ENCODE measurements at regions not wholly inside any gene's neighbourhood (a gene's known extent, or its start where the extent isn't known, plus 50 kb on each side); places are given as distances from the start of the nearest gene placed in this dataset.
A peak's percentile ranks its signal among the peaks of the same experiment; 100 is the strongest.

GRCh38 chr3:186487819-186488218 lies 56.4 kb downstream of the CRYGS start:
- DNase-seq = no peak

GRCh38 chr3:186487037-186487436 lies 57.1 kb downstream of the CRYGS start:
- DNase-seq = no peak

GRCh38 chr3:186483611-186484340 lies 60.4 kb downstream of the CRYGS start:
- DNase-seq = no peak

GRCh38 chr3:186481526-186481925 lies 62.7 kb downstream of the CRYGS start:
- no peak for DNase-seq

GRCh38 chr3:186477876-186478275 lies 66.3 kb downstream of the CRYGS start:
- no peak for DNase-seq

- no peak for DNase-seq
Observed at GRCh38 chr3:186477033-186477432, 67.1 kb downstream of the CRYGS start.

GRCh38 chr3:186476541-186476940 lies 67.6 kb downstream of the CRYGS start:
- no peak for DNase-seq

GRCh38 chr3:186476044-186476468 lies 68.1 kb downstream of the CRYGS start:
- no peak for DNase-seq

GRCh38 chr3:186473166-186473565 lies 71.0 kb downstream of the CRYGS start:
- no peak for DNase-seq

GRCh38 chr3:186472456-186473008 lies 71.6 kb downstream of the CRYGS start:
- no peak for DNase-seq

GRCh38 chr3:186471771-186472170 lies 72.4 kb downstream of the CRYGS start:
- DNase-seq = no peak

GRCh38 chr3:186469525-186469924 lies 74.7 kb downstream of the CRYGS start:
- no peak for DNase-seq

- DNase-seq = no peak
Observed at GRCh38 chr3:186467969-186468368, 76.2 kb downstream of the CRYGS start.

GRCh38 chr3:186466391-186466974 lies 77.7 kb downstream of the CRYGS start:
- DNase-seq = no peak

GRCh38 chr3:186465508-186465907 lies 78.7 kb downstream of the CRYGS start:
- DNase-seq = no peak

- no peak for DNase-seq
Observed at GRCh38 chr3:186464424-186465093, 79.6 kb downstream of the CRYGS start.

- peak; percentile 67 for DNase-seq
Observed at GRCh38 chr3:186461141-186461540, 83.0 kb downstream of the CRYGS start.

GRCh38 chr3:186459108-186459467 lies 85.1 kb downstream of the CRYGS start:
- peak; percentile 35 for DNase-seq

GRCh38 chr3:186458306-186459107 lies 85.7 kb downstream of the CRYGS start:
- no peak for DNase-seq

- no peak for DNase-seq
Observed at GRCh38 chr3:186457236-186457635, 86.9 kb downstream of the CRYGS start.

- DNase-seq = no peak
Observed at GRCh38 chr3:186456731-186457191, 87.4 kb downstream of the CRYGS start.

- DNase-seq = no peak
Observed at GRCh38 chr3:186454881-186455703, 89.1 kb downstream of the CRYGS start.
